PC-9 (cell line): ENCODE measurements at regions not wholly inside any gene's neighbourhood (a gene's known extent, or its start where the extent isn't known, plus 50 kb on each side); places are given as distances from the start of the nearest gene placed in this dataset.

Experiments
- BruUV-seq: library from RNA; stranded (reverse); fragments of 400-500 nt; replicated peaks from 2 replicates; lab custom pipeline; 2021; lab: Mats Ljungman, UMichigan
- CTCF ChIA-PET: fragments of 300-600 bp; sonication (Branson Sonifier 250); formaldehyde crosslinking; loops from one replicate; lab custom pipeline; 2022; ENCODE audit warnings: antibody characterized with exemption; lab: Charles Lee
- POLR2A ChIA-PET: fragments of 300-600 bp; sonication (Branson Sonifier 250); formaldehyde crosslinking; loops from one replicate; lab custom pipeline; 2022; ENCODE audit warnings: antibody characterized with exemption; ENCODE audit not compliant: unreplicated experiment; lab: Charles Lee
- DNase-seq, 2 experiments: peaks; one replicate each; pipeline versions ENCODE4 v3.0.0 to v3.0.0-alpha.2; 2015 to 2022; ENCODE audit warnings: mixed read lengths in 1 of 2
- H2AFZ ChIP-seq: fragments of 200-600 bp; sonication (generic); 2 replicates; pipeline ENCODE4 v1.8.1; 2017; ENCODE audit warnings: antibody characterized with exemption
- H3F3A ChIP-seq: fragments of 200-600 bp; sonication (generic); 2 replicates; pipeline ENCODE4 v1.8.1; 2017; ENCODE audit warnings: antibody characterized with exemption, mild to moderate bottlenecking, low read depth; ENCODE audit not compliant: insufficient read depth
- H3K27ac ChIP-seq: fragments of 200-600 bp; sonication (generic); 2 replicates; pipeline ENCODE4 v1.6.1; 2016; ENCODE audit warnings: mixed run types
- H3K27me3 ChIP-seq: fragments of 200-600 bp; sonication (generic); 2 replicates; pipeline ENCODE4 v1.6.1; 2016; ENCODE audit warnings: low read depth, mixed run types; ENCODE audit not compliant: insufficient read depth
- H3K36me3 ChIP-seq: fragments of 200-600 bp; sonication (generic); 2 replicates; pipeline ENCODE4 v1.6.1; 2016; ENCODE audit warnings: low read depth, mixed run types
- H3K4me1 ChIP-seq: fragments of 200-600 bp; sonication (generic); replicated peaks from 2 replicates; pipeline ENCODE4 v1.6.1; 2016; ENCODE audit warnings: mixed run types; ENCODE audit not compliant: insufficient read depth
- H3K4me2 ChIP-seq: fragments of 200-600 bp; sonication (generic); 2 replicates; pipeline ENCODE4 v1.6.1; 2017; ENCODE audit warnings: mixed run types
- H3K4me3 ChIP-seq: fragments of 200-600 bp; sonication (generic); 2 replicates; pipeline ENCODE4 v1.6.1; 2016; ENCODE audit warnings: mixed run types
- H3K79me2 ChIP-seq: fragments of 200-600 bp; sonication (generic); 2 replicates; pipeline ENCODE4 v1.6.1; 2017; ENCODE audit warnings: low read depth, mixed run types
- H3K9me2 ChIP-seq: fragments of 200-600 bp; sonication (generic); 2 replicates; pipeline ENCODE4 v1.8.1; 2017; ENCODE audit warnings: mild to moderate bottlenecking; ENCODE audit not compliant: insufficient read depth
- H3K9me3 ChIP-seq: fragments of 200-600 bp; sonication (generic); 2 replicates; pipeline ENCODE4 v1.8.1; 2016; ENCODE audit warnings: low read depth; ENCODE audit not compliant: insufficient read depth
- H4K20me1 ChIP-seq: fragments of 200-600 bp; sonication (generic); 2 replicates; pipeline ENCODE4 v1.8.1; 2017; ENCODE audit not compliant: insufficient read depth
- EZH2 ChIP-seq: fragments of 200-600 bp; sonication (generic); IDR thresholded peaks from 2 replicates; pipeline ENCODE4 v1.8.0; 2017; ENCODE audit warnings: antibody characterized with exemption, low read depth
- intact Hi-C: fragments of 100-400 bp; cut with micrococcal nuclease; formaldehyde crosslinking; loops from one replicate; pipeline ENCODE4 v1.10.0; 2022; ENCODE audit not compliant: unreplicated experiment
- TF ChIP-seq, protein P1 (sequence below): fragments of 200-600 bp; sonication (generic); conservative IDR thresholded peaks from 2 replicates; pipeline ENCODE4 v1.6.1; 2017; ENCODE audit warnings: mixed run types, antibody characterized with exemption, mild to moderate bottlenecking, moderate library complexity

DNA sequence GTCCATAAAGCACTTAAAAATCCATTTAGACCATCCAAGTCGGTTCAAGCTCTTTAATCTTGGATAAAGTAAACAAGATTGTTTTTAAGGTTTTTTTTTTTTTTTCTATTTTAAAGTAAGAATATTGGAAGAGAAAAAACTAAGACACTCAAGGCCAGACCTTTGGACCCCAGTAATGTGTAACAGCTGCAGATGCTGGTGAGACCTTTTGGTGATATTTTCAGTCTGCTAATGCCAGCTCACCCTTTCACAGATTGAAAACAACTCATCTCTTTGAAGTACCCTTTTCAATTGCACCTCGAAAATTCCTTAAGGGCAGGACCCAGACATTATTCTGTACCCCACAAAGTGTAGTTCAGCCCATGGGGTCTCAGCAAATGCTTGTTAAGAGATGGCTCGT lies 260.7 kb upstream of the CTNNB1 start:
- Histone ChIP-seq H3K36me3 (no peaks in the 10 kb centered on the region), H3K79me2 (no peaks in the 10 kb centered on the region), H3K4me3 (no peak overlapping the region), H3K9me2 (no peaks in the 10 kb centered on the region), H3F3A (no peaks in the 10 kb centered on the region), H3K4me2 (no peak overlapping the region), H3K27ac (no peak overlapping the region), H3K9me3 (0 out of 2 replicates have a peak, but pooled peaks cover 4% of the 10 kb centered on the region), H4K20me1 (no peaks in the 10 kb centered on the region), H3K4me1 (peaks cover 13% of the 10 kb centered on the region), H3K27me3 (no peaks in the 10 kb centered on the region), H2AFZ (no peak overlapping the region)
- TF ChIP-seq, protein P1, sequence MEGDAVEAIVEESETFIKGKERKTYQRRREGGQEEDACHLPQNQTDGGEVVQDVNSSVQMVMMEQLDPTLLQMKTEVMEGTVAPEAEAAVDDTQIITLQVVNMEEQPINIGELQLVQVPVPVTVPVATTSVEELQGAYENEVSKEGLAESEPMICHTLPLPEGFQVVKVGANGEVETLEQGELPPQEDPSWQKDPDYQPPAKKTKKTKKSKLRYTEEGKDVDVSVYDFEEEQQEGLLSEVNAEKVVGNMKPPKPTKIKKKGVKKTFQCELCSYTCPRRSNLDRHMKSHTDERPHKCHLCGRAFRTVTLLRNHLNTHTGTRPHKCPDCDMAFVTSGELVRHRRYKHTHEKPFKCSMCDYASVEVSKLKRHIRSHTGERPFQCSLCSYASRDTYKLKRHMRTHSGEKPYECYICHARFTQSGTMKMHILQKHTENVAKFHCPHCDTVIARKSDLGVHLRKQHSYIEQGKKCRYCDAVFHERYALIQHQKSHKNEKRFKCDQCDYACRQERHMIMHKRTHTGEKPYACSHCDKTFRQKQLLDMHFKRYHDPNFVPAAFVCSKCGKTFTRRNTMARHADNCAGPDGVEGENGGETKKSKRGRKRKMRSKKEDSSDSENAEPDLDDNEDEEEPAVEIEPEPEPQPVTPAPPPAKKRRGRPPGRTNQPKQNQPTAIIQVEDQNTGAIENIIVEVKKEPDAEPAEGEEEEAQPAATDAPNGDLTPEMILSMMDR = no peak
- TF ChIP-seq EZH2 = no peak
- DNase-seq = no peak
- POLR2A ChIA-PET = no interaction called here
- intact Hi-C loops = no loop called here
- no TSS peak for BruUV-seq
- CTCF ChIA-PET = interaction anchor here (0.6 kb wide), 2 partner anchors 8 to 32 kb away, joined by 4 to 6 read pairs; no protein-coding TSS in a partner anchor

DNA sequence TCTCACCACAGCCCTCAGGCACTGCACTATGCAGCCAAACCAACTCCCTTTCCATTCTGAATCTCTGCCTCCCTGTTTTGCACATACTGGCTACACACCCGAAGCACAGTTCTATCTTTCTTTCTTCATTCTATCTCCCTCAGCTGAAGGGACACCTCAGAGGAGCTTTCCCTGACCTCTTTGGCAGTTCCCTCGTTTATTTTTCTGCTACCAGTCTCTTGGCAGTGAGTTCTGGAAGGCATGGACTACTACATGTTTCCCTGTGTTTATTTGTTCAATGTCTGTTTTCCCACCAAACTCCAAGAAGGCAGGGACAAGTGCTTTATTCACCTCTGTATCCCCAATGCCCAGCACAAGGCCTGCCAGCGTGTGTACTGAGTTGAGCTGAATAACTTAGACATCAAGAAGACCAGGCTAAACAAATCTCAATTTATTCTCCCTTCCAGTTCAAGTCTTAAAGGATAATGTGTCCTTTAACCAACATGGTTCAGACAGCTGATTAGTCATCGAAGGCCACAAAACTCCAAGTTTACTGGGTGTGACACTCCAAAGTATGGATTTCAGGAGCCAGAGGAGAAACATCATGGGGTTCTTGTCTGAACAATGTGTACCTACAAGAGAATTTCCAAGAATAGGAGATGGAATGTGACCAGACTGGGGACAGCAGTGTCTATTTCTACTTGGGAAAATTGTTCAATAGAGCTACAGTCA lies 260.1 kb upstream of the CTNNB1 start:
- no TSS peak for BruUV-seq
- CTCF ChIA-PET = no interaction called here
- intact Hi-C loops = no loop called here

DNA sequence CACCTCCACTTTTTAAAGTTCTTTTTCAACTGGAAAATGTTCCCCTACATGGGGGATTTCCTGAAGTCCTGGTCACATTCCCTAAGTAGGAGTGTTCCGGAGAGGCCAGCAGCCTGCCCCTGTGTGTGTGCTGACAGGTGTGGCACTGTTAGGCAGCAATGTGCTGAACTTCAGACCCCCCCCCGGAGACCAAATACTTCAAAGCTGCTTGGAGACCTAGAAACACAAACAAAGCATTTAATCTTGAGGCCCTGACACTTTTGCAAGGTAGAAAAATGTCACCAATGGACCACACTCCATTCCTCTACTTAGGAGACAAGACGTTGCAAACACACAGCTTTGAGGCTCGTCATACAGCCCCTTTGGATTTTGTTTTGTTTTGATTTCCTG lies 259.6 kb upstream of the CTNNB1 start:
- CTCF ChIA-PET = no interaction called here
- TF ChIP-seq EZH2 = no peak
- TF ChIP-seq, protein P1 = no peak

More for the DNA sequence above, 260.1 kb upstream of the CTNNB1 start:
- no peak for DNase-seq
- Histone ChIP-seq H3K27ac (no peak overlapping the region), H3K36me3 (no peaks in the 10 kb centered on the region), H4K20me1 (no peaks in the 10 kb centered on the region), H3K4me2 (no peak overlapping the region; the same call in 1 of the 2 replicates), H3K27me3 (no peaks in the 10 kb centered on the region), H2AFZ (no peak overlapping the region), H3K9me2 (no peaks in the 10 kb centered on the region), H3K79me2 (no peaks in the 10 kb centered on the region), H3K9me3 (0 out of 2 replicates have a peak, but pooled peaks cover 4% of the 10 kb centered on the region), H3K4me1 (peaks cover 13% of the 10 kb centered on the region), H3F3A (no peaks in the 10 kb centered on the region), H3K4me3 (no peak overlapping the region)
- POLR2A ChIA-PET = no interaction called here
- TF ChIP-seq, protein P1 = no peak
- TF ChIP-seq EZH2 = no peak

More for the DNA sequence above, 259.6 kb upstream of the CTNNB1 start:
- Histone ChIP-seq H3K4me2 (no peak overlapping the region; the same call in 1 of the 2 replicates), H3K9me3 (0 out of 2 replicates have a peak, but pooled peaks cover 4% of the 10 kb centered on the region), H3K27ac (no peak overlapping the region), H3K4me3 (no peak overlapping the region), H3K4me1 (peaks cover 13% of the 10 kb centered on the region), H3K79me2 (no peaks in the 10 kb centered on the region), H3K27me3 (no peaks in the 10 kb centered on the region), H4K20me1 (no peaks in the 10 kb centered on the region), H3K9me2 (no peaks in the 10 kb centered on the region), H3K36me3 (no peaks in the 10 kb centered on the region), H3F3A (no peaks in the 10 kb centered on the region), H2AFZ (no peak overlapping the region)
- no TSS peak for BruUV-seq
- DNase-seq = peak in 1 of 2 experiments; percentile 10
- POLR2A ChIA-PET = no interaction called here
- intact Hi-C loops = no loop called here
